SW480 (cell line): ENCODE measurements at regions not wholly inside any gene's neighbourhood (a gene's known extent, or its start where the extent isn't known, plus 50 kb on each side); places are given as distances from the start of the nearest gene placed in this dataset.

ENCODE experiments used
- DNase-seq: peaks from one replicate; pipeline ENCODE4 v3.0.0-alpha.2; 2016; ENCODE audit warnings: low spot score

- no peak for DNase-seq
These were observed 98.7 kb upstream of the PALM2AKAP2 start for GRCh38 chr9:109681301-109681700.

- no peak for DNase-seq
These were observed 97.8 kb upstream of the PALM2AKAP2 start for GRCh38 chr9:109682227-109682626.

- no peak for DNase-seq
These were observed 96.5 kb upstream of the PALM2AKAP2 start for GRCh38 chr9:109683521-109683920.

GRCh38 chr9:109689701-109690100 lies 90.3 kb upstream of the PALM2AKAP2 start:
- no peak for DNase-seq

GRCh38 chr9:109699019-109699418 lies 81.0 kb upstream of the PALM2AKAP2 start:
- no peak for DNase-seq

- no peak for DNase-seq
These were observed 75.5 kb upstream of the PALM2AKAP2 start for GRCh38 chr9:109704546-109704945.

GRCh38 chr9:109705515-109705914 lies 74.5 kb upstream of the PALM2AKAP2 start:
- peak; percentile 28 for DNase-seq

GRCh38 chr9:109707355-109707754 lies 72.6 kb upstream of the PALM2AKAP2 start:
- no peak for DNase-seq

GRCh38 chr9:109708451-109708945 lies 71.5 kb upstream of the PALM2AKAP2 start:
- no peak for DNase-seq

GRCh38 chr9:109709866-109710265 lies 70.1 kb upstream of the PALM2AKAP2 start:
- DNase-seq, result no peak

GRCh38 chr9:109710830-109711229 lies 69.2 kb upstream of the PALM2AKAP2 start:
- no peak for DNase-seq

- DNase-seq, result no peak
These were observed 64.7 kb upstream of the PALM2AKAP2 start for GRCh38 chr9:109715344-109715743.

- no peak for DNase-seq
These were observed 63.4 kb upstream of the PALM2AKAP2 start for GRCh38 chr9:109716631-109717030.

GRCh38 chr9:109717342-109717741 lies 62.7 kb upstream of the PALM2AKAP2 start:
- no peak for DNase-seq

GRCh38 chr9:109718861-109719260 lies 61.1 kb upstream of the PALM2AKAP2 start:
- DNase-seq, result no peak

- DNase-seq, result no peak
These were observed 59.0 kb upstream of the PALM2AKAP2 start for GRCh38 chr9:109721001-109721400.

- no peak for DNase-seq
These were observed 58.0 kb upstream of the PALM2AKAP2 start for GRCh38 chr9:109722007-109722406.

- no peak for DNase-seq
These were observed 56.2 kb upstream of the PALM2AKAP2 start for GRCh38 chr9:109723781-109724180.

GRCh38 chr9:109725460-109725859 lies 54.5 kb upstream of the PALM2AKAP2 start:
- DNase-seq, result no peak

- DNase-seq, result no peak
These were observed 53.9 kb upstream of the PALM2AKAP2 start for GRCh38 chr9:109726119-109726518.

- DNase-seq, result no peak
These were observed 51.2 kb upstream of the PALM2AKAP2 start for GRCh38 chr9:109728686-109729300.

GRCh38 chr9:109729513-109729912 lies 50.5 kb upstream of the PALM2AKAP2 start:
- no peak for DNase-seq
